ENCODE measurements at regions not wholly inside any gene's neighbourhood (a gene's known extent, or its start where the extent isn't known, plus 50 kb on each side); places are given as distances from the start of the nearest gene placed in this dataset.

DNA sequence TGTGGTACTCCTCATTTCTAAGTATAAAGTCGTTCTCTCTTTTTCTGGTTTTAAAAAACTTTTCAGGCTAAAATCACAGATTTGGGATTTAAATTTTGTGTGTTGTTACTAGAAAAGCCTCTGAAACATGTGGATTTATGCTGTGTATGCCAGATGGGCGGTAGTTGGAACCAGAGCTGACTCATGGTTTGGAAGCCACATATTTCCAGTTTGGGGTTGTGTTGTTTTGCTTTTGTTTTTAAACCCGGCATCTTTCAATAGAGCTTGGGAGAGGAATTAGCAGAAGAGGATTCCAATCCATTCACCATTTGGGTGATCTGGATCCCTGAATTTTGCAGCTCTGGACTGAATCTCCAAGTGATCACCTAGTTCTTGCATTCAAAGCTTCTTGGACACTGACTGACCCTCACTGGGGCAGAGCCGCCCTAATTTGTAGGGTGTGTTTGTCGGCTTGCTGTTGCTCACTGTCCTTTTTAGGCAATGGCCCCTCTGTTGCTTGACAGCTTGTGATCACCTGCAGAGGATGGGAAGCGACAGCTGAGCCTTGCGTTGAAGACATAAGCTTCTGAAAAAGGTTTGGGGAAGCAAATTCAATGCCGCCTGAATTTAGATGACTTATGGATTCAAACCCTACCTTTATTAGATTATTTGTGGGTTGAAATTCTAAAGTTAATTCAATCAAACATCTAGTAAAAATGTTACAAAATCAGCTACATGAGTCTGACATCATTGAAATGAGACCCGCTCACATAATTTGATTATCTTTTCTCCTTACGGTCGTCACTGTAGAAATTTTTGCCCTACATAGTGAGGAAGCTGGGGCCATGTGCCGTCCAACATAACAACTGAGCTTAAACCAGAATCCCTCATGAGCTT lies 79.9 kb upstream of the CD83 start:
- no peak for DNase-seq
- no peak for ATAC-seq
- 57% methylated on average over 12 of the region's 12 CpGs for WGBS (ENCODE audit: insufficient coverage, low coverage, low lambda C conversion rate, missing lambda C conversion rate)
- Histone ChIP-seq H3K27me3 (no peaks in the 10 kb centered on the region), H3K36me3 (no peaks in the 10 kb centered on the region), H3K4me3 (no peak overlapping the region), H3K9me3 (no peaks in the 10 kb centered on the region), H3K4me1 (no peaks in the 10 kb centered on the region), H3K27ac (no peak overlapping the region)
- TF ChIP-seq POLR2A (IDR thresholded peaks at IDR 0.05): no peak
- TF ChIP-seq CTCF (IDR thresholded peaks at IDR 0.05): no peak
- intact Hi-C loops (cut with DNase I): no loop called here

GRCh38 chr6:14038467-14039437 lies 78.8 kb upstream of the CD83 start:
- ATAC-seq (no peak), DNase-seq (no peak)
- no peaks in the 10 kb centered on the region for H3K36me3 ChIP-seq
- no peak for TF ChIP-seq POLR2A (IDR thresholded peaks at IDR 0.05)
- no peak for TF ChIP-seq CTCF (IDR thresholded peaks at IDR 0.05)
- no peak overlapping the region for H3K4me3 ChIP-seq
- no peaks in the 10 kb centered on the region for H3K4me1 ChIP-seq
- H3K27ac ChIP-seq: no peak overlapping the region
- no peaks in the 10 kb centered on the region for H3K27me3 ChIP-seq
- H3K9me3 ChIP-seq: no peaks in the 10 kb centered on the region
- intact Hi-C loops (cut with DNase I): no loop called here
- WGBS (ENCODE audit: insufficient coverage, low coverage, low lambda C conversion rate, missing lambda C conversion rate): 40% methylated on average over 8 of the region's 8 CpGs

GRCh38 chr6:14040042-14040441 lies 77.5 kb upstream of the CD83 start:
- H3K27me3 ChIP-seq: no peaks in the 10 kb centered on the region
- ATAC-seq: no peak
- TF ChIP-seq POLR2A (IDR thresholded peaks at IDR 0.05) (no peak), CTCF (IDR thresholded peaks at IDR 0.05) (no peak)
- no peaks in the 10 kb centered on the region for H3K4me1 ChIP-seq
- H3K27ac ChIP-seq: no peak overlapping the region
- intact Hi-C loops (cut with DNase I): no loop called here
- no peak for DNase-seq
- no peaks in the 10 kb centered on the region for H3K36me3 ChIP-seq
- H3K9me3 ChIP-seq: no peaks in the 10 kb centered on the region
- H3K4me3 ChIP-seq: no peak overlapping the region

DNA sequence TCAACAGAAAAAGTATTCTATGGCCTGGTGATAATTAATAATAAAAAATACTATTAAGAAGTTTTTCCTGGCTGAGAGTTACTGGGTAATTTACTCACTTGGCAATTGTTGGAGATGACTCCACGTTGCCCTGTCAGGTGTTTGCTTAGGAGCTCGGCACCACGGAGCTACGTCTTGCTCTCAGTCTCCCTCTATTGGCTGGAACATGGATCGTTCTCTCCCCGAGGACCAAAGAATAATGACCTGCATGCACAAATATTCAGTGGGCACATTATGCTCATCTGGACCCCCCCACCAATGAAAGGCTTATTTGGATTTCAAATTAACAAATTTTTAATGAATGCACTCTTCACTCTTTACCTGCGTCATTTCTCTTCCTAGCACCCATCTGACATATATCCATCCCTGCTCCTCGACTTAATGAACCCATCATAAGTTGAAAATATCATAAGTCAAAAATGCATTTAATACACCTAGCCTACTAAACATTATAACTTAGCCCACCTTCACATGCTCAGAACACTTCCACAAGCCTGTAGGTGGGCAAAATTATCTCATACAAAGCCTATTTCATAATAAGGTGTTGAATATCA lies 71.0 kb upstream of the CD83 start:
- Histone ChIP-seq H3K27ac (no peak overlapping the region), H3K4me3 (no peak overlapping the region), H3K4me1 (no peaks in the 10 kb centered on the region), H3K36me3 (no peaks in the 10 kb centered on the region), H3K9me3 (no peaks in the 10 kb centered on the region), H3K27me3 (no peaks in the 10 kb centered on the region)
- intact Hi-C loops (cut with DNase I): no loop called here
- TF ChIP-seq POLR2A (IDR thresholded peaks at IDR 0.05) (no peak), CTCF (IDR thresholded peaks at IDR 0.05) (peak; percentile 36 to 70 (median 68))
- 18% methylated on average over 8 of the region's 8 CpGs for WGBS (ENCODE audit: insufficient coverage, low coverage, low lambda C conversion rate, missing lambda C conversion rate)
- no peak for DNase-seq
- peak; percentile 88 to 93 (median 90) for ATAC-seq
